SU-DHL-6 (cell line): ENCODE measurements at regions not wholly inside any gene's neighbourhood (a gene's known extent, or its start where the extent isn't known, plus 50 kb on each side); places are given as distances from the start of the nearest gene placed in this dataset.

Experiments used
- CTCF ChIP-seq: fragments of 200-600 bp; sonication (generic); IDR thresholded peaks from one replicate; pipeline ENCODE4 v1.5.1; 2017; ENCODE audit warnings: antibody characterized with exemption, mild to moderate bottlenecking, low read length, moderate library complexity; ENCODE audit not compliant: insufficient read depth, poor library complexity, severe bottlenecking
- EZH2phosphoT487 ChIP-seq: fragments of 200-600 bp; sonication (generic), shearing (Covaris generic); conservative IDR thresholded peaks from 2 replicates; pipeline ENCODE4 v1.6.1; 2018; ENCODE audit warnings: mild to moderate bottlenecking, antibody characterized with exemption, low read length, moderate library complexity, mixed read lengths

DNA sequence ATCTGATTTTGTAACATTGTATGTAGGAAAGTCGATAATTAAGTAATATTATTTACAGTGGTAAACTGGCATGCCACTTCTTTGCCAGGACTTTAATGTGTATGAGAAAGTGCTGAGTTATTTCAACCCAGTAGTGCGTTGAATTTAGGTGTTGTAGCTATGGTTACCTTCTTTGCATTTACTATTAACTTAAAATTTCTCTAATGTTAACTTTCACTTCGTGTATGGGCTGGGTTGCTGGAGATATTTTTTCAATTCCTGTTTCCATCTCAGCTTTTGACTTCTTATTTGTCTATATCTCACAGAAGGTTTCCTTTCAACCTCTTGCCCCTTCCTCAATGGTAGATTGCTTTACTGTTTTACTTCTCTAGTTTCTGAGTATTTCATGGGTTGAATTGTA is 1345.6 kb downstream of the FSCB start:
- TF ChIP-seq CTCF (no peak), EZH2phosphoT487 (no peak)
